Esophagus muscularis mucosa (tissue), 4 donors: ENCODE measurements at regions not wholly inside any gene's neighbourhood (a gene's known extent, or its start where the extent isn't known, plus 50 kb on each side); places are given as distances from the start of the nearest gene placed in this dataset.

Experiments used
- DNase-seq: peaks from one replicate; pipeline ENCODE4 v3.0.0-alpha.2; 2017; ENCODE audit errors: extremely low spot score
- H3K27ac ChIP-seq, 4 donors: fragments of 200-600 bp; sonication (generic); replicated peaks in 1 of 4; 1 replicate in 3 of 4; 2 replicates in 1 of 4; pipeline ENCODE4 v1.5.1; 2016 to 2019; ENCODE audit warnings: mild to moderate bottlenecking in 1 of 4
- H3K27me3 ChIP-seq, 4 donors: fragments of 200-600 bp; sonication (generic); one replicate each; pipeline versions ENCODE4 v1.5.1 to v1.6.0; 2016 to 2019
- H3K36me3 ChIP-seq, 4 donors: fragments of 200-600 bp; sonication (generic); one replicate each; pipeline ENCODE4 v1.5.1; 2016 to 2019
- H3K4me1 ChIP-seq, 4 donors: fragments of 200-600 bp; sonication (generic); one replicate each; pipeline ENCODE4 v1.5.1; 2016 to 2019
- H3K4me3 ChIP-seq, 4 donors: fragments of 200-600 bp; sonication (generic); 1 replicate in 2 of 4; 2 replicates in 2 of 4; pipeline ENCODE4 v1.5.1; 2016 to 2019; ENCODE audit warnings: mild to moderate bottlenecking in 4 of 4, moderate library complexity in 1 of 4
- H3K9me3 ChIP-seq, 4 donors: fragments of 200-600 bp; sonication (generic); 1 replicate in 3 of 4; 2 replicates in 1 of 4; pipeline ENCODE4 v1.5.1; 2016 to 2019
- CTCF ChIP-seq, 3 experiments: fragments of 200-600 bp in 2 of 3; fragments of 450-650 bp in 1 of 3; sonication (generic) in 2 of 3; IDR thresholded peaks; one replicate each; pipeline ENCODE4 v1.5.1; 2017 to 2019; ENCODE audit warnings: antibody characterized with exemption in 3 of 3, mild to moderate bottlenecking in 2 of 3, moderate library complexity in 1 of 3
- EP300 ChIP-seq: sonication (generic); formaldehyde crosslinking; IDR thresholded peaks from one replicate; pipeline ENCODE4 v1.6.1; 2017; ENCODE audit warnings: antibody characterized with exemption
- POLR2A ChIP-seq: fragments of 450-650 bp; IDR thresholded peaks from one replicate; pipeline ENCODE4 v1.6.1; 2017; ENCODE audit warnings: antibody characterized with exemption, moderate library complexity, mild to moderate bottlenecking, low read depth
- POLR2AphosphoS5 ChIP-seq, 2 donors: sonication (generic); formaldehyde crosslinking; IDR thresholded peaks; one replicate each; pipeline ENCODE4 v1.6.1; 2017; ENCODE audit warnings: antibody characterized with exemption in 2 of 2
- whole genome bisulfite sequencing: methylation state at CpG from one replicate; pipeline ENCODE4 v1.1.5; 2018; 5-methylcytosine and 5-hydroxymethylcytosine counted together
- intact Hi-C: fragments of 100-400 bp; cut with DNase I; formaldehyde crosslinking; loops from one replicate; pipeline ENCODE4 v1.15.1; 2023

GRCh38 chr3:83877910-83878309 is 1080.9 kb upstream of the CADM2 start:
- Histone ChIP-seq H3K27me3 (no peaks in the 10 kb centered on the region), H3K36me3 (no peaks in the 10 kb centered on the region), H3K4me1 (peaks cover 0 to 11% (median 0%) of the 10 kb centered on the region in 4 donors), H3K27ac (no peak overlapping the region), H3K9me3 (peaks cover 0 to 9% (median 4%) of the 10 kb centered on the region in 4 donors), H3K4me3 (no peak overlapping the region)
- 66% methylated on average over 3 of the region's 3 CpGs for WGBS
- no peak for TF ChIP-seq POLR2A
- no peak for TF ChIP-seq EP300
- no peak for TF ChIP-seq CTCF (IDR thresholded peaks at IDR 0.05)
- TF ChIP-seq POLR2AphosphoS5 (IDR thresholded peaks at IDR 0.05): no peak
- DNase-seq: no peak
- intact Hi-C loops: no loop called here

GRCh38 chr3:83882701-83883100 is 1076.1 kb upstream of the CADM2 start:
- no peak overlapping the region for H3K4me3 ChIP-seq
- H3K4me1 ChIP-seq: no peaks in the 10 kb centered on the region
- no peak for DNase-seq
- intact Hi-C loops: no loop called here
- no peak for TF ChIP-seq EP300
- TF ChIP-seq POLR2AphosphoS5 (IDR thresholded peaks at IDR 0.05): no peak
- WGBS: 92% methylated on average over 2 of the region's 2 CpGs
- no peaks in the 10 kb centered on the region for H3K27me3 ChIP-seq
- H3K27ac ChIP-seq: no peak overlapping the region
- no peaks in the 10 kb centered on the region for H3K9me3 ChIP-seq
- no peaks in the 10 kb centered on the region for H3K36me3 ChIP-seq

DNA sequence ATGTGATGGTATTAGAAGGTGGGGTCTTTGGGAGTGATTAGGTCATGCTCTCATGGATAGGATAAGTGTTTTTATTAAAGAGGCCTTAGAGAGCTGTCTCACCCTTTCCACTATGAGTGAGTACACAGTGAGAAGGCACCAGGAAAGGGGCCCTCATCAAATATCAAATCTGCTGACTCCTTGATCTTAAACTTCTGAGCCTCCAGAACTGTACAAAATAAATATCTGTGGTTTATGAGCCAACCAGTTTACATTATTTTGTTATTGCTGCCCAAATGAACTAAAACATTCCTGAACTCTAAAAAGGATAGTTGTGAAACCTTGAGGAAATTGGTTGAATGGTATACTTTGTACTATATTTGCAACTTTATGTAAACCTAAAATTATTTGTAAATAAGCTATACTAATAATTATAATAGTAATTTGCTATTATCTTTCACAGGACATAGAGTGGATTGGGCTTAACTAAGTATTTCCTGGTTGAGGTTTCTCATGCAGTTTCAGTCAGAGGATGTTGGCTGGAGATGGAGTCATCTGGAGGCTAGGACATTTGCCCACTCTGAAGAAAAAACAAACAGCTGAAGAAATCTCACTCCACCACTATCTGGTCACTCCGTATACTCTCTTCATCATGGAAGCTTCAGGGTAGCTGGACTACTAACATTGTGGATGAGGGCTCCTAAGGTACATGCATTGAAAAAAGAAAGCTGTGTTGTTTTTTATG is 1068.6 kb upstream of the CADM2 start:
- TF ChIP-seq EP300 (no peak), POLR2AphosphoS5 (IDR thresholded peaks at IDR 0.05) (no peak), CTCF (IDR thresholded peaks at IDR 0.05) (no peak), POLR2A (no peak)
- DNase-seq: no peak
- no peak overlapping the region for H3K27ac ChIP-seq
- no peaks in the 10 kb centered on the region for H3K27me3 ChIP-seq
- no peaks in the 10 kb centered on the region for H3K9me3 ChIP-seq
- intact Hi-C loops: no loop called here
- H3K4me3 ChIP-seq: no peak overlapping the region
- WGBS: 91% methylated on average over 1 of the region's 1 CpG
- no peaks in the 10 kb centered on the region for H3K36me3 ChIP-seq
- no peaks in the 10 kb centered on the region for H3K4me1 ChIP-seq

GRCh38 chr3:83890763-83891135 is 1068.0 kb upstream of the CADM2 start:
- H3K4me1 ChIP-seq: no peaks in the 10 kb centered on the region
- no peaks in the 10 kb centered on the region for H3K9me3 ChIP-seq
- no peak overlapping the region for H3K4me3 ChIP-seq
- TF ChIP-seq CTCF (IDR thresholded peaks at IDR 0.05): no peak
- no peak for TF ChIP-seq EP300
- TF ChIP-seq POLR2A: no peak
- no peak for TF ChIP-seq POLR2AphosphoS5 (IDR thresholded peaks at IDR 0.05)
- H3K36me3 ChIP-seq: no peaks in the 10 kb centered on the region
- no peaks in the 10 kb centered on the region for H3K27me3 ChIP-seq
- 75% methylated on average over 2 of the region's 2 CpGs for WGBS
- no peak overlapping the region for H3K27ac ChIP-seq
- intact Hi-C loops: no loop called here
- no peak for DNase-seq

GRCh38 chr3:83894223-83894622 is 1064.6 kb upstream of the CADM2 start:
- Histone ChIP-seq H3K27me3 (no peaks in the 10 kb centered on the region), H3K9me3 (no peaks in the 10 kb centered on the region), H3K4me1 (no peaks in the 10 kb centered on the region), H3K4me3 (no peak overlapping the region), H3K27ac (no peak overlapping the region), H3K36me3 (no peaks in the 10 kb centered on the region)
- DNase-seq: no peak
- TF ChIP-seq EP300: no peak
- no peak for TF ChIP-seq CTCF (IDR thresholded peaks at IDR 0.05)
- TF ChIP-seq POLR2AphosphoS5 (IDR thresholded peaks at IDR 0.05): no peak
- TF ChIP-seq POLR2A: no peak
- intact Hi-C loops: no loop called here
- WGBS: 71% methylated on average over 2 of the region's 2 CpGs
